Urinary bladder (tissue), 3 donors: ENCODE measurements at regions not wholly inside any gene's neighbourhood (a gene's known extent, or its start where the extent isn't known, plus 50 kb on each side); places are given as distances from the start of the nearest gene placed in this dataset.

Experiments
- DNase-seq: peaks from one replicate; pipeline ENCODE4 v3.0.0-alpha.2; 2015; ENCODE audit errors: extremely low spot score
- H3K27ac ChIP-seq: one replicate; pipeline ENCODE4 v1.5.1; 2013; ENCODE audit warnings: low read depth, mild to moderate bottlenecking, moderate library complexity
- H3K36me3 ChIP-seq: one replicate; pipeline ENCODE4 v1.6.1; 2013; ENCODE audit warnings: mild to moderate bottlenecking, moderate library complexity; ENCODE audit not compliant: insufficient read depth
- H3K4me1 ChIP-seq: one replicate; pipeline ENCODE4 v1.6.1; 2013; ENCODE audit warnings: mild to moderate bottlenecking, moderate library complexity; ENCODE audit not compliant: insufficient read depth
- H3K4me3 ChIP-seq: one replicate; pipeline ENCODE4 v1.5.1; 2013; ENCODE audit warnings: low read depth, low read length
- WGBS: extraction: QIAGEN DNeasy Blood & Tissue Kit; methylation state at CpG from one replicate; pipeline ENCODE4 v1.1.7; 2013; 5-methylcytosine and 5-hydroxymethylcytosine counted together
- donor health status: healthy with polysubstance abuse.
- donor health status: healthy.

DNA sequence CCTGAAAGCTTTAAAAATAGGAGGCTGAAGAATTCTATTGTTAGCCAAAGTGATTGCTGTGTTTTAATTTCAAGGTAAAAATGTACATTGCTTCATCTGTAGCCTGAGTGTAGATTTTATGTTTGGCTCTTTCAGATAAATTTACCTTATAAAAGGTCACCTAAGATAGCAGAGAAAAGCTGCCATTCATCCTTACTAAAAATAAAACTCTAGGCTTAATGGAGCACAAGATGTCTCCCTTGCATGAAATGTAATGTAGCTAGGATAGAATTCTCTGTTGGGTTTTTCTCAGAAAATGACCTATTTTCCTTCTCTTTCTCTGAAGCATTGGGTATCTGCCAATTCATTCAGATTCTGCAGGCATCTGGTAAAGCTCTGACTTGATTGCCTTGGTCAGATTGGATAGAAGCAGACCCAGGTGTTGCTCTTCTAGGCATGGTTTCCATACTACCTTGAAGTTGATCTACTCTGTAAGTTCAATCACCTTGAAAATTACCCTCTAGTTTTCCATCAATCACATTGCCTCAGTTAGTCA, 176.6 kb upstream of the GORAB start:
- DNase-seq = no peak
- Histone ChIP-seq H3K27ac (no peak overlapping the region), H3K4me1 (no peaks in the 10 kb centered on the region), H3K4me3 (no peak overlapping the region), H3K36me3 (no peaks in the 10 kb centered on the region)

DNA sequence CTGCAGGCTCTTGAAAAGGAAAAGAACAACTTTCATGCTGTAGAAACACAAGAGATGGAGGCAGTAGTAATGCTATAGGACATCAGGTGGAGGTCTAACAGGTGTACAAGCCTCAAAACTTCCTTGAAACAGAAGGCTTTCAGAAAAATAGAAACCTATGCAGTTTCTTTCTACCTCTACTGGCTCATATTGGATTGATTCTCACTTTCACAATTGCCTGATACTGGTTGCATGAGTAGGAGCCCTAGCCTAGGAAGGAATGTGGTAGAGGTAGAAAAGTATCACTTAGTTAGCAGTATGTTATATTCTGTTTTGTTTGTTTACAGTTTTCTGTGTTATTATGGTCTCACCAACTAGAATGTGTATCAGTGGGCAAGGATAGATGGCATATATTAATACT, 175.4 kb upstream of the GORAB start:
- no peak for DNase-seq

DNA sequence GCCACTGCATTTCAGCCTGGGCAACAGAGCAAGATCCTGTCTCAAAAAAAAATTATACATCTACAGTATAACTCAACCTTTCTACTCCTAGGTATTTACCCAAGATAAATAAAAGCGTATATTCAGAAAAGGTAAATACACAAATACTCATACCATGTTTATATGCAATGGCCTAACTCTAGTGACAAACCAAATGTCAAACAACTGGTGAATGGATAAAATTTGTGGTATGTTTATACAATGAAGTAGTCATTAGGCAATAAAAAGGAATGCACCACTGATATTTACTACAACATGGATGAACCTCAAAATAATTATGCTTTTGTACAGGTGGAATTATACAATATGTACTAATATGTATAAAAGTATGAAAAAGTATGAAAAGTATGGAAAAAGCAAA, 174.2 kb upstream of the GORAB start:
- WGBS = 93% methylated on average over 1 of the region's 1 CpG

More for the DNA sequence above, 175.4 kb upstream of the GORAB start:
- Histone ChIP-seq H3K4me3 (no peak overlapping the region), H3K4me1 (no peaks in the 10 kb centered on the region), H3K36me3 (no peaks in the 10 kb centered on the region), H3K27ac (no peak overlapping the region)

DNA sequence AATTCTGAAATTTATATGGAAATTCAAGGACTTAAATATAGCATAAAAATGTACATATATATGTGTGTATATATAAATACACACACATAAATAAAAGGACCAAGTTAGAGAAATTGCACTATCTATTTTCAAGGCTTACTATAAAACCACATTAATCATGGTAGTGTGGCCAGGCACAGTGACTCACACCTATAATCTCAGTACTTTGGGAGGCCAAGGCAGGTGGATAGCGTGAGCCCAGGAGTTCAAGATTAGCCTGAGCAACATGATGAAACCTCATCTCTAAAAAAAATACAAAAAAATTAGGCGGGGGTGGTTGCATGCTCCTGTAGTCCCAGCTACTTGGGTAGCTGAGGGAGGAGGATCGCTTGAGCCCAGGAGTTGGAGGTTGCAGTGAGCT, 171.4 kb upstream of the GORAB start:
- Histone ChIP-seq H3K36me3 (no peaks in the 10 kb centered on the region), H3K4me3 (no peak overlapping the region), H3K27ac (no peak overlapping the region), H3K4me1 (no peaks in the 10 kb centered on the region)
- no peak for DNase-seq
- 71% methylated on average over 3 of the region's 3 CpGs for WGBS

More for the DNA sequence above, 174.2 kb upstream of the GORAB start:
- H3K27ac ChIP-seq = no peak overlapping the region
- no peak for DNase-seq
- H3K36me3 ChIP-seq = no peaks in the 10 kb centered on the region
- no peaks in the 10 kb centered on the region for H3K4me1 ChIP-seq
- no peak overlapping the region for H3K4me3 ChIP-seq

DNA sequence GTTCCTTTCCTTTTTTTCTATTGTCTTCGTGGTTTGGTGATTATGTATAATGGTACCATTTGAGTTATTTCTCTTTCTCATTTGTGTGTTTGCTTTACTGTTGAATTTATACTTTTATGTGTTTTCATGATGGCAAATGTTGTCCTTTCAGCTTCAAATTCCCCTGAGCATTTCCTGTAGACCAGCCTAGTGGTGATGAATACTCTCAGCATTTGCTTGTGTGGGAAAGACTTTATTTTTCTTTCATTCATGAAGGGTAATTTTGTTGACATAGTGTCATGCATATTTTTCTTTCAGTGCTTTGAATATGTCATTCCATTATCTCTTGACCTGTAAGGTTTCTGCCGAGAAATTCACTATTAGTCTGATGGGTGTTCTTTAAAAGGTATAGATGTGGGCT, 166.6 kb upstream of the GORAB start:
- H3K27ac ChIP-seq = no peak overlapping the region
- H3K36me3 ChIP-seq = no peaks in the 10 kb centered on the region
- no peak overlapping the region for H3K4me3 ChIP-seq
- 60% methylated on average over 2 of the region's 2 CpGs for WGBS
- DNase-seq = no peak
- H3K4me1 ChIP-seq = no peaks in the 10 kb centered on the region

DNA sequence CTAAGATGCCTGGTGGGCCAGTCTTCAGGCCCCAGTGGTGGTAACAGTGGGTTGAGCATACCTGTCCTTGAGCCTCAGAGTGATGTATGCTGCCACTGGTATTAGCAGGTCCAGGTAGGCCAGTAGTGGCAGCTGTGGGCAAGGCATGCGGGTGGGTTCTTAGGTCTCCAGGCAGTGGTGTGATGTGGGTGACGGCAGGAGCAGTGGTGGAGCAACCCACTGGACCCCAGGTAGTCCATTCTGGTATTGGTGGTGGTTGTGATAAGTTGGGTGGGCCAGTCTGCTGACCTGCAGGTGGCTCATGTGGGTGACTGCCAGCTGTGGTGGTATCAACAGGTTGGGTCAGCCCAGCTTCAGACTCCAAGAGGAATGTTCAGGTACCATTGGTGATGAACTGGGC, 165.0 kb upstream of the GORAB start:
- Histone ChIP-seq H3K27ac (no peak overlapping the region), H3K4me1 (no peaks in the 10 kb centered on the region), H3K36me3 (no peaks in the 10 kb centered on the region), H3K4me3 (no peak overlapping the region)
- no peak for DNase-seq
- 87% methylated on average over 2 of the region's 2 CpGs for WGBS

DNA sequence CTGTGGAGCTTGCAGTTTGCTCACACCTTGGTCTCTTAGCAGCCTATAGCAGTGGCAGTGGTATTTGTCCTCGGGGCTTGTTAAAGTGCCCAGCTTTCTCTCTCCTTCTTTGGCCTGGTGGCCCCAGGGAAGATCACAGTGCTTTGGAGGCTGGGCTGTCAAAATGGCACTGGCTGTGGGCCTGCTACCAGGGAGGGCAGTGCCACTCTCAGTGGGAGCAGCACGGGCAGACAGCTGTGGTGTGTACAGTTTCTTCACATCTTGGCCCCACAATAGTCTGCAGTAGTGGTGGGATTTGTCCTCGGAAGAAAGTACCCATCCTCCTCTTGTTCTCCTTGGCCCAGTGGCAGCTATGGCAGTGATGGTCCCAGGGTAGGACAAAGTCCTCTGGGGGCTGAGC, 164.4 kb upstream of the GORAB start:
- WGBS = 85% methylated on average over 3 of the region's 3 CpGs
- DNase-seq = no peak
- Histone ChIP-seq H3K27ac (no peak overlapping the region), H3K4me3 (no peak overlapping the region), H3K4me1 (no peaks in the 10 kb centered on the region), H3K36me3 (no peaks in the 10 kb centered on the region)

DNA sequence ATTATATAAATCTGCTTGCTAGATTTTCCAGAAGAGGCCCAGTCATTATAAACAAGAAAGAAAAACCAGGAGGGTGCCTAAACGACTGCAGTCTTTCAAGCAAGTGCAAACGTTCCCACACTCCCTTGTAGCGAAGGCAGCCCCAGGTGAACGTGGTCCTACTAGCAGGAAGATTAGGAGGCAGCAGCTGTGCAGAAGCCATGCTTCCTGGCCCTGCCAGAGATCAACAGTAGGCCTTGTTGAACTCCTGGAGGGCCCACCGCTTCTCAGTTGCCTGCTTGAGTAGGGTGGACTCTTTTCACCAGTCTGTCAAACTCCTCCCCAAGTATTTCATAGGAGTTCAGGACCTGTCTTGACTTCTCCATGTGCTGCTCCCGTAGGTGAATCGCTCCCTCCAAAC, 163.0 kb upstream of the GORAB start:
- no peaks in the 10 kb centered on the region for H3K36me3 ChIP-seq
- WGBS = 73% methylated on average over 7 of the region's 7 CpGs
- no peak for DNase-seq
- no peak overlapping the region for H3K4me3 ChIP-seq
- H3K27ac ChIP-seq = no peak overlapping the region
- no peaks in the 10 kb centered on the region for H3K4me1 ChIP-seq

DNA sequence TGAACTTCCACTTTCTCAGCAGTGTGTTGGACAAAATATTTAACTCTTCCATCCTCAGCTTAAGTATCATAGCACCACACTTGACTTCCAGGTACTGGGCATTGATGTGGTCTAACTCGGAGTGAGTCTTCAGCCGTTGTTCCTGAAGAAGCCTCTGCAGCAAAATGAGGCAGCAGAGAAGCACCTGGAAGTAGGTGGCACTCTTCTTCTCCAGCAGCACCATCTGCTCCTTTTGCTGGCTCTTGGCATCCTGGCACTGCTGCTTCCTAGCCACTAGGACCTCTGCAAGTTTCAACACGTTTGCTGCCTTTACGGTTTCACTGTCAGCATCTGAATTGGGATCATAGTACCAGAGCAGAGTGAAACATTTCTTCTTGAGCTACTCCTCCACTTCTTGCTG, 162.5 kb upstream of the GORAB start:
- Histone ChIP-seq H3K27ac (no peak overlapping the region), H3K36me3 (no peaks in the 10 kb centered on the region), H3K4me1 (no peaks in the 10 kb centered on the region), H3K4me3 (no peak overlapping the region)
- DNase-seq = no peak
- 90% methylated on average over 4 of the region's 4 CpGs for WGBS

DNA sequence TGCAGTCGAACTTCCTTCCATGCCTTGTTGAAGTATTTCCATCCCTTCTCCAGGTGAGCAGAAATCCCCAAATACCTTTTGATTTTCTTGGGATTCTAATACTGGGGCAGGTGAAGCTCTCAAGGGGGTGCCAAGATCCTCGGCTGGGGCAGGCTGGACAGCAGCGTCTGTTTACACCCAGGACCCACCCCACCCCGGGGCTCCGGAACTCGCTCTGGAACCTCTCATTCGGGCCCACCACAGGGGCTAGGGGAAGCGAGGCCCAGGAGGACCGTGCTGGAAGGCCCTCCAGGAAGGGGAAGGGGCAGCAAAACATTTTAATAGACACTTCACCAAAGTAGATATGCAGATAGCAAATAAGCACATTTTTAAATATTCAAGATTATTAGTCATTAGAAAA, 161.9 kb upstream of the GORAB start:
- DNase-seq = no peak
- no peak overlapping the region for H3K27ac ChIP-seq
- no peaks in the 10 kb centered on the region for H3K4me1 ChIP-seq
- 88% methylated on average over 9 of the region's 9 CpGs for WGBS
- H3K4me3 ChIP-seq = no peak overlapping the region
- no peaks in the 10 kb centered on the region for H3K36me3 ChIP-seq

DNA sequence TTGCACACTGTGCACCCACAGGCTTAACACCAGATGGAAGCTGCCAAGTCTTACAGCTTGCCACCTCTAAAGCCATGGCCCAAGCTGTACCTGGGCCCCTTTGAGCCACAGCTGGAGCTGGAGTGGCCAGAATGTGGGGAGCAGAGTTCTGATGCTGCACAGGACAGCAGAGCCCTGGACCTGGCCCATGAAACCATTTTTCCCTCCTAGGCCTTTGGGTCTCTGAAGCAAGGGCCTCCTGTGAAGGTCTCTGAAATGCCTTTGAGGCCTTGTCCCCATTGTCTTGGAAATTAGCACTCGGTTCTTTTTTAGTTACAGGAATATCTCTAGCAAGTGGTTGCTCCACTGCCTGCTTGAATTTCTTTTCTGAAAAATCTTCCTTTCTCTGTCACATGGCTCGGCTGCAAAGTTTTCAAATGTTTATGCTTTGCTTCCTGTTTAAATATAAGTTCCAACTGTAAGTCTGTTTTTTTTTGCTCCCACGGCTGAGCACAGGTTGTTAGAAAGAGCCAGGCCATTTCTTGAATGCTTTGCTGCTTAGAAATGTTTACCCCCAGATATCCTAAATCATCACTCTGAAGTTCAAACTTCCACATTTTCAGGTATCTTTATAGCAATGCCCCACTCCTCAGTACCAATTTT, 156.8 kb upstream of the GORAB start:
- WGBS = 31% methylated on average over 3 of the region's 3 CpGs
- no peak overlapping the region for H3K4me3 ChIP-seq
- H3K36me3 ChIP-seq = no peaks in the 10 kb centered on the region
- no peak overlapping the region for H3K27ac ChIP-seq
- DNase-seq = no peak
- H3K4me1 ChIP-seq = no peaks in the 10 kb centered on the region

DNA sequence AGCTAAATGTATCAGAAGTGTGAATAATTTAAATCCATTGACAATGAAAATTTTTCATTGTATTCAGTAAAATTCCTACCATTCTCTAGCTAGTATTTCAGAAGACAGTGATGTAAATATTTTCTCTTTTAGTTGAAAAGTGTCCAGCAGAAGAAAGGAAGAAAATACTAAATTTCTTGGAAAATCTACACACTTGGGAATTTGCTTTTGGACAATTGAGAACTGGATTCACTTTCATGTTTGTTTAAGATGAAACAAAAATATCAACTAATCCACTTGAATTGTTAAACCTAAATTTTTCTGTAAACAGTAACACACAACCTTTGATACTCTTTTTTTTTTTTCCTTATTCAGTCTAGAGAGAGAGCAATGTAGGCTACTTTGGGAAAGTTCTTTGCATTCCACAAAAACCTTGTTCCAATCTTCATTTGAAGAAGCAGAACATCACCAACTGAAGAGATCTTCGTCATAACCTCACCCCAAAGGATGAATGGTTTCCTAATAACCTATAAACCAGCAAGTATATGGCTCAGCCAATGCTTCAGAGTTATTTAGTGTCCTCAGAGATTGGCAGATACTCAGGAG, 155.1 kb upstream of the GORAB start:
- WGBS = 37% methylated on average over 1 of the region's 1 CpG
- no peak overlapping the region for H3K27ac ChIP-seq
- no peaks in the 10 kb centered on the region for H3K4me1 ChIP-seq
- no peak overlapping the region for H3K4me3 ChIP-seq
- no peak for DNase-seq
- H3K36me3 ChIP-seq = no peaks in the 10 kb centered on the region

DNA sequence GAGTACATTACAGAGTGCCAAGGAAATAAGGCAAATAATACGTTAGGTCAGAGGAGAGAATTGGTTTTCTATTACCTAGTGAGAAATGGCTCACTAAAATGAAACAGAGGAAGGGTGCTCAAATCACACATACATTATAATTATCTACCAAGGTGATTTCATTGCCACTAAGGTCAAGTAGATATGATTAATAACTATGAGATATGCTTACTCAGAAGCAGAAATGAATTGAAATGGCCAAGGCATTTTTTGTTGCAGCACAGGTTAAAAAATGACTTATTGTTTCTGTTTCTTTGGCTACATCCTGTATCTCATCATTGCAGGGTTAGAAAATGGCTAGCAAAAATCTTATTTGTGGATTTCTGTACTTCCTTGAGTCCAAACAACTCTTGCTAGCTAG, 154.5 kb upstream of the GORAB start:
- Histone ChIP-seq H3K4me1 (no peaks in the 10 kb centered on the region), H3K4me3 (no peak overlapping the region), H3K27ac (no peak overlapping the region), H3K36me3 (no peaks in the 10 kb centered on the region)
- 74% methylated on average over 1 of the region's 1 CpG for whole genome bisulfite sequencing
- DNase-seq = no peak

DNA sequence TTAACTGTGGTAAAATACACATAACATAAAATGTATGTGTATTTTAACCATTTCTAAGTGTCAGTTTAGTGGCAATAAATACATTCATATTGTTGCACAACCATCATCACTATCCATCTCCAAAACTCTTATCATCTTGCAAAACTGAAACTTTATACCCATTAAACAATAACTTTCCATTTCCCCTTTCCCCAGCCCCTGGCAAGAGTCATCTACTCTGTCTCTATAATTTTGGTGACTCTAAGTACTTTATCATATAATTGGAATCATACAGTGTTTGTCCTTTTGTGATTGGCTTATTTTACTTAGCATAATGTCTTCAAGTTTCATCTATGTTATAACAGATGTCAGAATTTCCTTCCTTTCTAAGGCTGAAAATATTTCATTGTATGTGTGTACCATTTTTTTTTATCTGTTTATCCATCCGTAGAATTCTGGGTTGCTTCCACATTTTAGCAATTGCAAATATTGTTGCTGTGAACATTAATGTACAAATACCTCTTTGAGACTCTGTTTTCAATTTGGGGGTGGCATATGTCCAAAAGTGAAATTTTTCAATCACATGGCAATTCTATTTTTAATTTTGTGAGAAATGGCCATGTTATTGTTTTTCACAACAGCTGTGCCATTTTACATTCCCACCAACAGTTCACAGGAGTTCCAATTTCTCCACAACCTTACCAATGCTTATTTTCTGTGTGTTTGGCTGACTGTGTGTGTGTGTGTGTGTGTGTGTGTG, 153.9 kb upstream of the GORAB start:
- H3K4me3 ChIP-seq = no peak overlapping the region
- H3K36me3 ChIP-seq = no peaks in the 10 kb centered on the region
- H3K4me1 ChIP-seq = no peaks in the 10 kb centered on the region
- no peak for DNase-seq
- 35% methylated on average over 1 of the region's 1 CpG for WGBS
- no peak overlapping the region for H3K27ac ChIP-seq
